GM12874 (cell line): ENCODE measurements at regions not wholly inside any gene's neighbourhood (a gene's known extent, or its start where the extent isn't known, plus 50 kb on each side); places are given as distances from the start of the nearest gene placed in this dataset.

Experiments
- CTCF ChIP-seq: IDR thresholded peaks from 2 replicates; pipeline ENCODE4 v1.5.1; 2011; ENCODE audit warnings: low read depth, mild to moderate bottlenecking, control low read depth, low read length, moderate library complexity; ENCODE audit not compliant: insufficient read depth

- no peak for TF ChIP-seq CTCF
Measured at GRCh38 chr5:28809811-28810750, 1771.7 kb upstream of the CDH9 start.

- TF ChIP-seq CTCF, result no peak
Measured at GRCh38 chr5:28808967-28809810, 1770.8 kb upstream of the CDH9 start.

DNA sequence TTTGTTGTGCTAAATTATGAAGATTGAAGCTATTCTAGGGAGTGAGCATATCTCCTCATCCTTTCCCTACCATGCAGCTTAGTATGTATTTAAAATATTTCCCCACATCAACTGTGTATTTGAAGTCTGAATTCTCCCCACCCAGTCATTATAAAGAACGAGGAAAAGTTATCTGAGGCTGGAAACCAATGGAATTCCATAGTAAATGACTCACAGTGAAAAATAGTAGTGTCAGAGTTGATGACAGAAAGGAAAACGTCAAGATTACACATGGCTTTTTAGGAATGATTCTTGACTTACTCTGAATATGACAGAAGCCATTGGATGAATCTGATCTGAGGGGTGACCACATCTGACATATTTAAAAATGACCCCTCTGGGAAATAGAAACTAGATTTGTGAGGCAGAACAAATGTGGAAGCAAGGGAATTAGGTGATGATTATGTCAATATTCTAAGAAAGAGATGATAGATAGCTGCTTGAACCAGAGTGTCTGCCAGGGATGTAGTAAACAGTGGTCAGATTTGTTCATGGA lies 1768.9 kb upstream of the CDH9 start:
- TF ChIP-seq CTCF, result no peak

DNA sequence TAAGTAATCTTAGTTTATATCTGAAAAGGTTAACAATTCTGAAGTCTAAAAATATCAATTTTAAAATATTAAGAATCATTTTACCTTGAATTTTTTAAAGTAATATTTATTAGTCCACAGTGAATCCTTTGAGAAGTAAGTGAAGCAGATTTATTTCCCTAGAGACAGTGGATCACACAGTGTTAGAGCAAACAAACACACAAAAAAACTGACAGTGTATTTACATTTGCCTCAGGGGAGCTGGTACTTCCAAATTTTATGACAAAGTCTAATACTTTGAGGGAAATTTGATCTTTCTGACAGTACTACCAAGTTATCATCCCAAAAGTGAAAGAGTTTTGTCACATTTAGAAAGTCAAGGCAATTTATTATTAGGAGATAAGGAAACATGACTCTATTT lies 1750.6 kb upstream of the CDH9 start:
- TF ChIP-seq CTCF, result no peak

GRCh38 chr5:28780083-28780692 lies 1741.8 kb upstream of the CDH9 start:
- TF ChIP-seq CTCF, result no peak

- TF ChIP-seq CTCF, result no peak
Measured at GRCh38 chr5:28779161-28779754, 1740.9 kb upstream of the CDH9 start.

- no peak for TF ChIP-seq CTCF
Measured at GRCh38 chr5:28770307-28770706, 1731.9 kb upstream of the CDH9 start.
